ENCODE measurements at regions not wholly inside any gene's neighbourhood (a gene's known extent, or its start where the extent isn't known, plus 50 kb on each side); places are given as distances from the start of the nearest gene placed in this dataset.

GRCh38 chr10:128804411-128804810, 662.6 kb upstream of the MGMT start:
- no peaks in the 10 kb centered on the region for H3K36me3 ChIP-seq
- no peak overlapping the region for H3K27ac ChIP-seq
- 60 to 71% (median 70%) methylated on average over 2 of the region's 2 CpGs for WGBS, 3 donors
- TF ChIP-seq EP300 (IDR thresholded peaks at IDR 0.05): no peak
- TF ChIP-seq, protein P1, sequence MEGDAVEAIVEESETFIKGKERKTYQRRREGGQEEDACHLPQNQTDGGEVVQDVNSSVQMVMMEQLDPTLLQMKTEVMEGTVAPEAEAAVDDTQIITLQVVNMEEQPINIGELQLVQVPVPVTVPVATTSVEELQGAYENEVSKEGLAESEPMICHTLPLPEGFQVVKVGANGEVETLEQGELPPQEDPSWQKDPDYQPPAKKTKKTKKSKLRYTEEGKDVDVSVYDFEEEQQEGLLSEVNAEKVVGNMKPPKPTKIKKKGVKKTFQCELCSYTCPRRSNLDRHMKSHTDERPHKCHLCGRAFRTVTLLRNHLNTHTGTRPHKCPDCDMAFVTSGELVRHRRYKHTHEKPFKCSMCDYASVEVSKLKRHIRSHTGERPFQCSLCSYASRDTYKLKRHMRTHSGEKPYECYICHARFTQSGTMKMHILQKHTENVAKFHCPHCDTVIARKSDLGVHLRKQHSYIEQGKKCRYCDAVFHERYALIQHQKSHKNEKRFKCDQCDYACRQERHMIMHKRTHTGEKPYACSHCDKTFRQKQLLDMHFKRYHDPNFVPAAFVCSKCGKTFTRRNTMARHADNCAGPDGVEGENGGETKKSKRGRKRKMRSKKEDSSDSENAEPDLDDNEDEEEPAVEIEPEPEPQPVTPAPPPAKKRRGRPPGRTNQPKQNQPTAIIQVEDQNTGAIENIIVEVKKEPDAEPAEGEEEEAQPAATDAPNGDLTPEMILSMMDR (IDR thresholded peaks at IDR 0.05): no peak
- no peak for TF ChIP-seq POLR2A (IDR thresholded peaks at IDR 0.05)
- no peaks in the 10 kb centered on the region for H3K4me1 ChIP-seq (ENCODE audit: insufficient read depth)
- H3K27me3 ChIP-seq: no peaks in the 10 kb centered on the region
- H3K4me3 ChIP-seq: no peak overlapping the region
- H3K9me3 ChIP-seq: no peaks in the 10 kb centered on the region
- intact Hi-C loops (cut with DNase I): no loop called here
- no peak for DNase-seq

DNA sequence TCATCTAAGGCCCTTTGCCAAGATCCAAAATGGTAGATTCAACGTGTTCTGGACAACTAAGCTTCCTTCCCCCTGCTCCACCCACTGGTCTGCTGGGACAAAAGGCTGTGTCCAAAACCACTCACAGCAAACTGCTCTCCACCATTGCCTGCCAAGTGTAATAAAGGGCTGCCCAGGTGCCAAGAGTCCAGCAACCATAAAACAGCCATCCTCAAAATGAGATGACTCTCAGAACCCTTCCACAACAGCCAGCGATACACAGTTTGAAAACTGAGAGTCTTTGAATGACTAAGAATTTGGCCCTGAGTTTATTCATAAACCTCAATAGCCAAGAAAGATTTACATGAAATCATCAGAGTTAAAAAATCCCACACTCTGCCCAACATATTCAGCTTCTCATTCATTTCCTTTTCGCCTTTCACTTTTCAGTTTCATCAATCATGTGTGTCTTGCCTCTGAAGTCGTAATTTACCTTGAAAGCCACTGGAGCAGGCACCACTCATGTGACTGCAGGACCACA, 658.1 kb upstream of the MGMT start:
- Histone ChIP-seq H3K4me1 (ENCODE audit: insufficient read depth) (no peaks in the 10 kb centered on the region), H3K9me3 (no peaks in the 10 kb centered on the region), H3K4me3 (no peak overlapping the region), H3K36me3 (no peaks in the 10 kb centered on the region), H3K27ac (no peak overlapping the region), H3K27me3 (no peaks in the 10 kb centered on the region)
- no peak for DNase-seq
- intact Hi-C loops (cut with DNase I): no loop called here
- WGBS, 3 donors: 69 to 78% (median 76%) methylated on average over 4 of the region's 4 CpGs
- TF ChIP-seq, protein P1 (IDR thresholded peaks at IDR 0.05): no peak
- no peak for TF ChIP-seq EP300 (IDR thresholded peaks at IDR 0.05)
- no peak for TF ChIP-seq POLR2A (IDR thresholded peaks at IDR 0.05)

DNA sequence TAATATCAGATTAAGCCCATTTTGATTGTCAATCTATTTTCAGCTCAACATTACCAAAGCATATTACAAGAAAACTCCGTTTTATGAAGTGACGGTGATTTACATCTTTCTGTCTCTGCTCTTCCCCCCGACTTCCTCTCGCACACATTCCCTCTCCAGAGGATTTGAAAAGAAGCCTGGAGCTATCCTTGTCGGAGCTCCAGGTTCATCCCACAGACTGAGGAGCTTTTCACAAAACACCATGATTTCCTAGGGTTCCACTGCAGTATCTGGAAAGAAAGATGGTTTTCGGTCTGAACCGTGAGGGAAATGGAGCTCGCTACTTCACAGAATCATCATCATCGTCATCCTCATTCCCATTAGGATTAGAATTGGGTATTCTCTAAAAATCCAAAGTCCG, 655.5 kb upstream of the MGMT start:
- DNase-seq: no peak
- no peaks in the 10 kb centered on the region for H3K27me3 ChIP-seq
- no peaks in the 10 kb centered on the region for H3K9me3 ChIP-seq
- intact Hi-C loops (cut with DNase I): no loop called here
- no peak overlapping the region for H3K27ac ChIP-seq
- H3K4me1 ChIP-seq (ENCODE audit: insufficient read depth): no peaks in the 10 kb centered on the region
- H3K36me3 ChIP-seq: no peaks in the 10 kb centered on the region
- WGBS, 3 donors: 75 to 86% (median 84%) methylated on average over 10 of the region's 10 CpGs
- no peak overlapping the region for H3K4me3 ChIP-seq
- TF ChIP-seq POLR2A (IDR thresholded peaks at IDR 0.05) (no peak), EP300 (IDR thresholded peaks at IDR 0.05) (no peak)
- TF ChIP-seq, protein P1 (IDR thresholded peaks at IDR 0.05): no peak

DNA sequence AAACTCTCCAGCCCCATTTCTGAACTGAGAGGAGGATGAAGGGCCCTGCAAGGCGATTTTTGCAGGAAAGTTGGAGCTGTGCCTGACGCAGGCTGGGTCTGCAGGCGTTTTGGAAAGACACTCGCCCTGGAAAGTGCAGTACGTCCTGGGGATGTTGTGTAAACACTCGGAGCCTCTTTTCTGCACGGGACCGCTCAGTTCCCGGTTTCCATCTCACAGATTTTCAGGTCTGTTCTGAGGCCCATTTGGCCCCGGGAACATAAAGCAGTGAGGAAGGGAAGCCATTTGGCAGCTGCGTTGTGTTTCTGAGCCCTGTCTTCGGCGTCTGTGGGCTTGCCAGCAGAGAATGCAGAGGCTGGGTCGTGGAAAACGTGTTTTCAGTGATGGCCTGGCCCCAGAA, 655.0 kb upstream of the MGMT start:
- TF ChIP-seq POLR2A (IDR thresholded peaks at IDR 0.05): no peak
- TF ChIP-seq, protein P1 (IDR thresholded peaks at IDR 0.05): no peak
- TF ChIP-seq EP300 (IDR thresholded peaks at IDR 0.05): no peak

More for the DNA sequence above, 655.0 kb upstream of the MGMT start:
- Histone ChIP-seq H3K9me3 (no peaks in the 10 kb centered on the region), H3K36me3 (no peaks in the 10 kb centered on the region), H3K27ac (no peak overlapping the region), H3K27me3 (no peaks in the 10 kb centered on the region), H3K4me3 (no peak overlapping the region), H3K4me1 (ENCODE audit: insufficient read depth) (no peaks in the 10 kb centered on the region)
- intact Hi-C loops (cut with DNase I): no loop called here
- no peak for DNase-seq
- WGBS, 3 donors: 55 to 75% (median 67%) methylated on average over 15 of the region's 15 CpGs

Data from ovary (tissue), 7 donors.